HFF-Myc (cell line): ENCODE measurements at regions not wholly inside any gene's neighbourhood (a gene's known extent, or its start where the extent isn't known, plus 50 kb on each side); places are given as distances from the start of the nearest gene placed in this dataset.

ENCODE experiments used
- DNase-seq: peaks from one replicate; pipeline ENCODE4 v3.0.0-alpha.2; 2011; ENCODE audit warnings: low read depth; ENCODE audit errors: extremely low read depth
- H3K4me3 ChIP-seq: replicated peaks from 2 replicates; pipeline ENCODE4 v1.5.1; 2011; ENCODE audit warnings: low read depth, mild to moderate bottlenecking, control low read depth, low read length
- TF ChIP-seq, protein P1 (sequence below): IDR thresholded peaks from 2 replicates; pipeline ENCODE4 v1.5.1; 2012; ENCODE audit warnings: mild to moderate bottlenecking, low read depth, low read length, control low read depth; ENCODE audit errors: missing control alignments

DNA sequence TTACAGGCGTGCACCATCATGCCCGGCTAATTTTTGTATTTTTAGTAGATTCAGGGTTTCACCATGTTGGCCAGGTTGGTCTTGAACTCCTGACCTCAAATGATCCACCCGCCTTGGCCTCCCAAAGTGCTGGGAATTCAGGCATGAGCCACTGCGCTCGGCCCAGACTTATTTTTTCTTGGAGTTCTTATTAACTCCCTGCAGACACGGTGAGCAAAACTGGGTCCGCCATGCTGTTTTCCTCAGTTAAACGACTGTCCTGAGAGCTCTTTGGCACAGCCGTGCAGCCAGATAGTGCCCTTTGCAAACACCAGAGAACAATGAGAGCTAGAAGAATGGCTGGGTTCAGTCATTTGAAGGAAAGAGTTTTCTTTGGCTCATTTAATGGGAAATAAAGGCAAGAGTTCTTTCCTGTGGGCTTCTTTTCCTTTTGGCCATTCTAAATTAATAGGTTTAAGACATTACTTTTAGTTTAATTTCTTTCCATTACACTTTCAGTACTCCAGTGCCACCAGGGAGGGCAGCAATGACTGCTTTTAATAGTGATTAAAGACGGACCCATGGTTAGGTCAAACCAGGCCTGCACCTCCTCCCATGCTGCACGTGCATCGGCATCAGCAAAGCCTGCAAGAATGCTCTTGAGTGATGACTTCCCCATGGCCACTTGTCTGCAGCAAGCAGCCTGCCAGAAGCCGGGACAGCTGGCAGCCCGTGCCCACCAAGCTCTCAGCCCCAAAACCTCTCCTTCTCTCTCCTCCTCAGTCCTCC lies 60.7 kb downstream of the VCPKMT start:
- H3K4me3 ChIP-seq, result no peak overlapping the region
- DNase-seq, result no peak
- TF ChIP-seq, protein P1, sequence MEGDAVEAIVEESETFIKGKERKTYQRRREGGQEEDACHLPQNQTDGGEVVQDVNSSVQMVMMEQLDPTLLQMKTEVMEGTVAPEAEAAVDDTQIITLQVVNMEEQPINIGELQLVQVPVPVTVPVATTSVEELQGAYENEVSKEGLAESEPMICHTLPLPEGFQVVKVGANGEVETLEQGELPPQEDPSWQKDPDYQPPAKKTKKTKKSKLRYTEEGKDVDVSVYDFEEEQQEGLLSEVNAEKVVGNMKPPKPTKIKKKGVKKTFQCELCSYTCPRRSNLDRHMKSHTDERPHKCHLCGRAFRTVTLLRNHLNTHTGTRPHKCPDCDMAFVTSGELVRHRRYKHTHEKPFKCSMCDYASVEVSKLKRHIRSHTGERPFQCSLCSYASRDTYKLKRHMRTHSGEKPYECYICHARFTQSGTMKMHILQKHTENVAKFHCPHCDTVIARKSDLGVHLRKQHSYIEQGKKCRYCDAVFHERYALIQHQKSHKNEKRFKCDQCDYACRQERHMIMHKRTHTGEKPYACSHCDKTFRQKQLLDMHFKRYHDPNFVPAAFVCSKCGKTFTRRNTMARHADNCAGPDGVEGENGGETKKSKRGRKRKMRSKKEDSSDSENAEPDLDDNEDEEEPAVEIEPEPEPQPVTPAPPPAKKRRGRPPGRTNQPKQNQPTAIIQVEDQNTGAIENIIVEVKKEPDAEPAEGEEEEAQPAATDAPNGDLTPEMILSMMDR, result no peak

DNA sequence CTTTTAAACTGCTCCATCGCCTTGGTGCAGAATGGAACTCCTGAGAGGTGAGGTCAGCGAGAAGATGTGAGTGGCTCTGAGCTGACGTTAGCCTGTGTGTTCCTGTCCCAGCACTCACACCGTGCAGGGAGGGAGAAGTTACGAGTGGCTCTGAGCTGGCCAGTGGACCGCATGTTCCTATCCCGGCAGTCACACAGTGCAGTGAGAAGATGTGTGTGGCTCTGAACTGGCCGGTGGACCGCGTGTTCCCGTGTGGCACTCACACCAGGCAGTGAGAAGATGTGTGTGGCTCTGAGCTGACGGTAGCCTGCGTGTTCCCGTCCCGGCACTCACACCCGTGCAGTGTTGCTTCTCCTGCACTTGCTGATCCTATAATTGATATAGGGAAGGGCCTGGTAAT lies 59.9 kb downstream of the VCPKMT start:
- DNase-seq, result no peak
- no peak overlapping the region for H3K4me3 ChIP-seq
- TF ChIP-seq, protein P1, result no peak

DNA sequence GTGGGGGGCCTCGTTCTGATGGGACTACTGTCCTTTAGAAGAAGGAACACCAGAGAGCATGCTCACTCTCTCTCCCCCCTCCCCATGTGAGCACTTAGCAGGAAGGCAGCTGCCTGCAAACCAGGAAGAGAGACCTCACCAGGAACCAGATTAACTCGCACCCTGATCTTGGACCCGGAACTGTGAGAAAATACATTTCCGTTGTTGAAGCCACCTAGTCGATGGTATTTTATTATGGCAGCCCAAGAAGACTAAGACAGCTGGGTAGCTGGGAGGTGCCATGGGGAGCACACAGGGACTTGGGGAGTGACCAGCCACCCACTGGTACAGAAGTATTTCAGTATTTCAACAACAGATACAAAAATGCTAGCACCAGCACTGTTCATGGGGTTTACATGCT lies 59.0 kb downstream of the VCPKMT start:
- no peak for DNase-seq
- TF ChIP-seq, protein P1, result no peak
- no peak overlapping the region for H3K4me3 ChIP-seq

DNA sequence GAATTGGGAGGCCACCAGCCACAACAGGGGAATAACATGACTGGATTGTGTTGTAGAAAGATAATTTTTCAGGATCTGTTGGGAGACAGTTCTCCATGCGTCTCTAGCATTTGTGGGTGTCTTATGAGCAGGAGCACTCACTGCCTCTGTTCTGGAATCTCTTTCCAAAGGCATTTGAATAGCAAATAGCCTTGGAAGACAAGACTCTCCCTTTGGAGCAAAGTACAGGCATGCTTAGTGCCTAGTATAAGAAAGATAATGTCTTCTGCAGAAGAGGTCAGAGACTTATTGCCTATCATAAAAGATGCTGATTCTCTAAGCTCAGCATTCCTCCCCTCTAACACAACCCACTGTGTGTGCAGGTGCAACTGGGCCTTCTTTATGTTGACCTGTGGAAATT lies 58.3 kb downstream of the VCPKMT start:
- no peak overlapping the region for H3K4me3 ChIP-seq
- DNase-seq, result no peak
- TF ChIP-seq, protein P1, result no peak
